SU-DHL-6 (cell line): ENCODE measurements at regions not wholly inside any gene's neighbourhood (a gene's known extent, or its start where the extent isn't known, plus 50 kb on each side); places are given as distances from the start of the nearest gene placed in this dataset.

Experiments
- H2AFZ ChIP-seq: fragments of 200-600 bp; sonication (generic); 2 replicates; pipeline ENCODE4 v1.6.1; 2014; ENCODE audit warnings: low read depth, mild to moderate bottlenecking, moderate library complexity, mixed read lengths, antibody characterized with exemption, low read length; ENCODE audit not compliant: severe bottlenecking
- H3F3A ChIP-seq: fragments of 200-600 bp; shearing (Covaris generic); 2 replicates; pipeline ENCODE4 v1.6.0; 2016; ENCODE audit warnings: antibody characterized with exemption, mild to moderate bottlenecking; ENCODE audit not compliant: insufficient read depth
- H3K27ac ChIP-seq: fragments of 200-600 bp; sonication (generic); 2 replicates; pipeline ENCODE4 v1.5.1; 2016; ENCODE audit warnings: low read depth, mild to moderate bottlenecking, low read length, moderate library complexity, mixed read lengths
- H3K27me3 ChIP-seq: fragments of 200-600 bp; sonication (generic), shearing (Covaris generic); 2 replicates; pipeline ENCODE4 v1.6.0; 2014; ENCODE audit warnings: mild to moderate bottlenecking, low read length
- H3K36me3 ChIP-seq: fragments of 200-600 bp; sonication (generic); 2 replicates; pipeline ENCODE4 v1.6.1; 2014; ENCODE audit warnings: mild to moderate bottlenecking, low read length, mixed read lengths
- H3K4me2 ChIP-seq: fragments of 300-600, 200-600 bp; shearing (Covaris generic), sonication (generic); 2 replicates; pipeline ENCODE4 v1.6.0; 2014; ENCODE audit warnings: low read length, low read depth, mild to moderate bottlenecking; ENCODE audit not compliant: poor library complexity, severe bottlenecking
- H3K4me3 ChIP-seq: fragments of 200-600 bp; sonication (generic); 2 replicates; pipeline ENCODE4 v1.5.1; 2014; ENCODE audit warnings: antibody characterized with exemption, low read length, mild to moderate bottlenecking, mixed read lengths; ENCODE audit not compliant: insufficient read depth, poor library complexity, severe bottlenecking
- H3K79me2 ChIP-seq: fragments of 200-600 bp; sonication (generic); 2 replicates; pipeline ENCODE4 v1.6.1; 2014; ENCODE audit warnings: mild to moderate bottlenecking, low read length, moderate library complexity; ENCODE audit not compliant: insufficient read depth
- H3K9ac ChIP-seq: fragments of 200-600 bp; sonication (generic); 2 replicates; pipeline ENCODE4 v1.7.0; 2014; ENCODE audit warnings: mild to moderate bottlenecking, low read length
- H3K9me2 ChIP-seq: fragments of 200-600 bp; sonication (generic); replicated peaks from 2 replicates; pipeline ENCODE4 v1.6.1; 2014; ENCODE audit warnings: low read length; ENCODE audit not compliant: insufficient read depth
- H3K9me3 ChIP-seq: fragments of 200-600 bp; sonication (generic); 2 replicates; pipeline ENCODE4 v1.6.1; 2014; ENCODE audit warnings: low read length, mixed read lengths; ENCODE audit not compliant: insufficient read depth
- H4K20me1 ChIP-seq: fragments of 200-600 bp; sonication (generic); 2 replicates; pipeline ENCODE4 v1.6.1; 2014; ENCODE audit warnings: low read depth, mild to moderate bottlenecking, antibody characterized with exemption, low read length, moderate library complexity, mixed read lengths
- CTCF ChIP-seq: fragments of 200-600 bp; sonication (generic); IDR thresholded peaks from one replicate; pipeline ENCODE4 v1.5.1; 2017; ENCODE audit warnings: antibody characterized with exemption, mild to moderate bottlenecking, low read length, moderate library complexity; ENCODE audit not compliant: insufficient read depth, poor library complexity, severe bottlenecking
- EZH2phosphoT487 ChIP-seq: fragments of 200-600 bp; sonication (generic), shearing (Covaris generic); conservative IDR thresholded peaks from 2 replicates; pipeline ENCODE4 v1.6.1; 2018; ENCODE audit warnings: mild to moderate bottlenecking, antibody characterized with exemption, low read length, moderate library complexity, mixed read lengths

GRCh38 chr4:160034501-160034900 lies 931.6 kb downstream of the RAPGEF2 start:
- H4K20me1 ChIP-seq, result no peaks in the 10 kb centered on the region
- no peaks in the 10 kb centered on the region for H3K27me3 ChIP-seq
- TF ChIP-seq CTCF (no peak), EZH2phosphoT487 (no peak)
- no peaks in the 10 kb centered on the region for H3K79me2 ChIP-seq
- H3K9me2 ChIP-seq, result no peaks in the 10 kb centered on the region
- no peak overlapping the region for H2AFZ ChIP-seq
- H3K27ac ChIP-seq, result no peak overlapping the region
- H3K9ac ChIP-seq, result no peak overlapping the region
- no peaks in the 10 kb centered on the region for H3K36me3 ChIP-seq
- no peak overlapping the region for H3K4me3 ChIP-seq
- H3K4me2 ChIP-seq, result no peak overlapping the region
- no peaks in the 10 kb centered on the region for H3K9me3 ChIP-seq
- H3F3A ChIP-seq, result no peaks in the 10 kb centered on the region

- H3K36me3 ChIP-seq, result no peaks in the 10 kb centered on the region
- no peaks in the 10 kb centered on the region for H3K9me2 ChIP-seq
- no peaks in the 10 kb centered on the region for H3K27me3 ChIP-seq
- H3F3A ChIP-seq, result no peaks in the 10 kb centered on the region
- TF ChIP-seq EZH2phosphoT487 (no peak), CTCF (no peak)
- H3K4me3 ChIP-seq, result no peak overlapping the region
- H3K9me3 ChIP-seq, result no peaks in the 10 kb centered on the region
- no peak overlapping the region for H3K9ac ChIP-seq
- H4K20me1 ChIP-seq, result no peaks in the 10 kb centered on the region
- H3K4me2 ChIP-seq, result no peak overlapping the region
- no peak overlapping the region for H3K27ac ChIP-seq
- no peak overlapping the region for H2AFZ ChIP-seq
- H3K79me2 ChIP-seq, result no peaks in the 10 kb centered on the region
Measured at GRCh38 chr4:160038615-160039014, 935.7 kb downstream of the RAPGEF2 start.

GRCh38 chr4:160044693-160045092 lies 941.8 kb downstream of the RAPGEF2 start:
- no peaks in the 10 kb centered on the region for H4K20me1 ChIP-seq
- H3K27me3 ChIP-seq, result no peaks in the 10 kb centered on the region
- H3F3A ChIP-seq, result no peaks in the 10 kb centered on the region
- no peaks in the 10 kb centered on the region for H3K9me3 ChIP-seq
- no peak overlapping the region for H3K4me2 ChIP-seq
- no peak overlapping the region for H3K4me3 ChIP-seq
- TF ChIP-seq CTCF (no peak), EZH2phosphoT487 (no peak)
- no peaks in the 10 kb centered on the region for H3K79me2 ChIP-seq
- H2AFZ ChIP-seq, result no peak overlapping the region
- no peak overlapping the region for H3K9ac ChIP-seq
- no peaks in the 10 kb centered on the region for H3K36me3 ChIP-seq
- no peaks in the 10 kb centered on the region for H3K9me2 ChIP-seq
- H3K27ac ChIP-seq, result no peak overlapping the region
